ENCODE measurements at regions not wholly inside any gene's neighbourhood (a gene's known extent, or its start where the extent isn't known, plus 50 kb on each side); places are given as distances from the start of the nearest gene placed in this dataset.

- Histone ChIP-seq H3K9me3 (ENCODE audit: control insufficient read depth, insufficient read depth, low read depth, low read length) (peaks cover 3% of the 10 kb centered on the region; the same call in 1 of the 2 replicates), H3K4me3 (ENCODE audit: low read depth, low read length) (no peak overlapping the region), H3K27me3 (ENCODE audit: control insufficient read depth, insufficient read depth, low read length) (no peaks in the 10 kb centered on the region), H3K9ac (ENCODE audit: low read length) (no peak overlapping the region), H3K4me1 (ENCODE audit: control insufficient read depth, insufficient read depth, low read length) (no peaks in the 10 kb centered on the region; the same call in 1 of the 2 replicates), H3K36me3 (ENCODE audit: control insufficient read depth, insufficient read depth, low read length) (no peaks in the 10 kb centered on the region), H3K27ac (ENCODE audit: low read depth, low read length) (no peak overlapping the region)
These were observed 103.7 kb upstream of the MAX start for GRCh38 chr14:65206078-65206447.

DNA sequence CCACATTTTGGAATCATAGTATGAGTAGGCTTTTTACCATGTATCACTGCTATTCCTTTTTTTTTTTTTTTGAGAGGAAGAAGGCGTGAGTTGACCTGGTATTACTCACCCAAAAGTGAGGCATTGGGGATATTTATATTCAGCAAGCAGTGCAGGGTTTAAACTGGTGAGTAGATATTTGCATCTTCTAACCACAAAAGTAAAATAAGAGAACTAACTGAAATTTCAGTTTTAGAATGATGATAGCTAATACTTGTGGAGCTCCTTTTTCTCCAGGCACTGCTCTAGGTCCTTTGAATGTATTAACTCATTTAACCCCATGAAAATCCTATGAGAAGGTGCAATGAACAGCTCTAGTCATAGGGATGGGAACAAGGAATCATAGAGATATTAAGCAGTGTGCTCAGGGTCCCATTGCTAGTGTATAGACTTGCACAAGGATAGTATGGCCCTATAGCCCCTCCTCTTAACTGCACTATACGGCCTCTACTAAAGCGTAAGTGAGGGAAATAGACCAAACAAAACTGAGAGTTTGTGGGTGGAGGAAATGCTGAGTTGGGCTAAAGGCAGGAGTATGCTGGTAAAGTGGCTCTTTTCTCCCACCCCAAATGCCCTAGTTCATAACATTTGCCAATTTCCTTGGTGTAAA is 104.3 kb upstream of the MAX start:
- no peaks in the 10 kb centered on the region; the same call in 1 of the 2 replicates for H3K4me1 ChIP-seq (ENCODE audit: control insufficient read depth, insufficient read depth, low read length)
- no peak overlapping the region for H3K27ac ChIP-seq (ENCODE audit: low read depth, low read length)
- H3K9ac ChIP-seq (ENCODE audit: low read length), result no peak overlapping the region

GRCh38 chr14:65208548-65208947 is 106.2 kb upstream of the MAX start:
- Histone ChIP-seq H3K4me1 (ENCODE audit: control insufficient read depth, insufficient read depth, low read length) (no peaks in the 10 kb centered on the region; the same call in 1 of the 2 replicates), H3K27ac (ENCODE audit: low read depth, low read length) (no peak overlapping the region), H3K4me3 (ENCODE audit: low read depth, low read length) (no peak overlapping the region)

More for the DNA sequence above, 104.3 kb upstream of the MAX start:
- Histone ChIP-seq H3K27me3 (ENCODE audit: control insufficient read depth, insufficient read depth, low read length) (no peaks in the 10 kb centered on the region), H3K4me3 (ENCODE audit: low read depth, low read length) (no peak overlapping the region), H3K36me3 (ENCODE audit: control insufficient read depth, insufficient read depth, low read length) (no peaks in the 10 kb centered on the region), H3K9me3 (ENCODE audit: control insufficient read depth, insufficient read depth, low read depth, low read length) (peaks cover 3% of the 10 kb centered on the region; the same call in 1 of the 2 replicates)

DNA sequence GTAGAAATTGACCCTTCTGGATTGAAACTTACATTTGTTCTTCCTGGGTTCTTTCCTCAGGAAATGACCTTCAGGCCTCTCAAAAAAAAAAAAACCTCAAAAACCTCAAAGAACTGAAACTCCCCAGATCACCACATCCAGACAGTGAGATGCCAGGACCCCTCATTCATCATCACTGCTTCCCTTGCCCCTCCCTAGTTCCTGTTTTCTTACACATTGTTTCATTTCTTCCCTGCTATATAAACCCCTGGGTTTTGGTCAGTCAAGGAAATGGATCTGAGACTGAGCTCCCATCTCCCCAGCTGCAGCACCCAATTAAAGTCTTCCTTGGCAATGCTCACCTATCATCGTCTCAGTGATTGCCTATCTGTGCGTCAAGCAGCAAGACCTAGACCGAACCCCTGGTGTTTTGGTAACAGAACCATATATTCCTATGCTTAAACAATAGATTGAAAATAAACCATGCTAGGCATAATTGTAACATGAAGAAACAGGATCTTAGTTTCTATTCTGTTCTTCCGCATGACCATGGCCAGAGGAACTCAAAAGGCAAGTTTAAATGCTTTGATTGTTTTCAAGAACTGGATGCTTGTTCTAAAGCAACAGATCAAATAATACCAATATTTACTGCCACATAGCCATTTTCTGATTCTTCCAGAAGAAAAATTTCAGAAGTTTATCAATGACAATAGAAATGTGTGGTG is 108.0 kb upstream of the MAX start:
- Histone ChIP-seq H3K9me3 (ENCODE audit: control insufficient read depth, insufficient read depth, low read depth, low read length) (no peaks in the 10 kb centered on the region), H3K4me1 (ENCODE audit: control insufficient read depth, insufficient read depth, low read length) (no peaks in the 10 kb centered on the region; the same call in 1 of the 2 replicates), H3K36me3 (ENCODE audit: control insufficient read depth, insufficient read depth, low read length) (no peaks in the 10 kb centered on the region), H3K27ac (ENCODE audit: low read depth, low read length) (no peak overlapping the region), H3K4me3 (ENCODE audit: low read depth, low read length) (no peak overlapping the region), H3K27me3 (ENCODE audit: control insufficient read depth, insufficient read depth, low read length) (no peaks in the 10 kb centered on the region), H3K9ac (ENCODE audit: low read length) (no peak overlapping the region)

More at GRCh38 chr14:65208548-65208947, 106.2 kb upstream of the MAX start:
- H3K9ac ChIP-seq (ENCODE audit: low read length), result no peak overlapping the region
- H3K27me3 ChIP-seq (ENCODE audit: control insufficient read depth, insufficient read depth, low read length), result no peaks in the 10 kb centered on the region
- H3K36me3 ChIP-seq (ENCODE audit: control insufficient read depth, insufficient read depth, low read length), result no peaks in the 10 kb centered on the region
- no peaks in the 10 kb centered on the region for H3K9me3 ChIP-seq (ENCODE audit: control insufficient read depth, insufficient read depth, low read depth, low read length)

DNA sequence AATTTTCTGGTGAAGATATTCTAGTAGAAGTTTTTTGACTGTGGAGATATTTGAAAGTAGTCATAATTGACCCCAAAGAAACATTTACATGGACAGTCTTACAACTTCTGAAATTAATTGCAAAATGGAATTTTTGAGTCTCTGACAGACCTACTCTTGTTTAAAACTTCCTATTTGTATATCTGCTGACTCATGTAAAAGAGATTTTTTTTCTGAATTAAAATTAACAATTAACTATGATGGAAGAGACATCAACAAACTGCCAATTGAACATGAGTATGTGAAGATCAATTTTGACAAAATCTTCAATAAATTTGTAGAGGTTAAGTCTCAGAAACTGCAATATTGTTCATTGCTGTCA is 108.5 kb upstream of the MAX start:
- Histone ChIP-seq H3K4me3 (ENCODE audit: low read depth, low read length) (no peak overlapping the region), H3K4me1 (ENCODE audit: control insufficient read depth, insufficient read depth, low read length) (no peaks in the 10 kb centered on the region; the same call in 1 of the 2 replicates), H3K9ac (ENCODE audit: low read length) (no peak overlapping the region), H3K27ac (ENCODE audit: low read depth, low read length) (no peak overlapping the region), H3K36me3 (ENCODE audit: control insufficient read depth, insufficient read depth, low read length) (no peaks in the 10 kb centered on the region), H3K9me3 (ENCODE audit: control insufficient read depth, insufficient read depth, low read depth, low read length) (no peaks in the 10 kb centered on the region), H3K27me3 (ENCODE audit: control insufficient read depth, insufficient read depth, low read length) (no peaks in the 10 kb centered on the region)

- Histone ChIP-seq H3K27me3 (ENCODE audit: control insufficient read depth, insufficient read depth, low read length) (no peaks in the 10 kb centered on the region), H3K9ac (ENCODE audit: low read length) (no peak overlapping the region), H3K27ac (ENCODE audit: low read depth, low read length) (no peak overlapping the region)
These were observed 109.1 kb upstream of the MAX start for GRCh38 chr14:65211341-65211987.

GRCh38 chr14:65213316-65213715 is 111.0 kb upstream of the MAX start:
- Histone ChIP-seq H3K9ac (ENCODE audit: low read length) (no peak overlapping the region), H3K9me3 (ENCODE audit: control insufficient read depth, insufficient read depth, low read depth, low read length) (no peaks in the 10 kb centered on the region), H3K27me3 (ENCODE audit: control insufficient read depth, insufficient read depth, low read length) (no peaks in the 10 kb centered on the region), H3K27ac (ENCODE audit: low read depth, low read length) (no peak overlapping the region), H3K36me3 (ENCODE audit: control insufficient read depth, insufficient read depth, low read length) (no peaks in the 10 kb centered on the region), H3K4me3 (ENCODE audit: low read depth, low read length) (no peak overlapping the region), H3K4me1 (ENCODE audit: control insufficient read depth, insufficient read depth, low read length) (no peaks in the 10 kb centered on the region; the same call in 1 of the 2 replicates)

More at GRCh38 chr14:65211341-65211987, 109.1 kb upstream of the MAX start:
- Histone ChIP-seq H3K9me3 (ENCODE audit: control insufficient read depth, insufficient read depth, low read depth, low read length) (no peaks in the 10 kb centered on the region), H3K4me1 (ENCODE audit: control insufficient read depth, insufficient read depth, low read length) (no peaks in the 10 kb centered on the region; the same call in 1 of the 2 replicates), H3K36me3 (ENCODE audit: control insufficient read depth, insufficient read depth, low read length) (no peaks in the 10 kb centered on the region), H3K4me3 (ENCODE audit: low read depth, low read length) (no peak overlapping the region)

DNA sequence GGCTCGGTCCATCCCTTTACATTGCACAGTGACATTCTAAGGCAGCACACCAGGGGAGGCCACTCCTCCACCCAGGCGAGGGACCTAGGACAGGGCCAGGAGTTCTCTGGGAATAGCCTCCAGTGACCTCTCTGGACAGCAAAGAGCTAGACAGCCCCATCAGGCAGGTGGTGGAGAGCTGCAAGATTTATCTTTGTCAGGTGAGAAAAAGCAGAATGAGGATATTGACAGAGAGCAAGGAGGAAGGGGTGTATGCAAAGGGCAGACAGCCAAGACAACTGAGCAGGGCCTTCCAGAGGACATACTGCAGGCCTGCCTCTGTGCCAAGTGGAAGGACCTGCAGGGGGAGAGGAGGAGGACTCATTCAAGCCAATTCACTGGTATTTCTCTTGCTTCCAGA is 112.4 kb upstream of the MAX start:
- Histone ChIP-seq H3K9me3 (ENCODE audit: control insufficient read depth, insufficient read depth, low read depth, low read length) (no peaks in the 10 kb centered on the region), H3K4me1 (ENCODE audit: control insufficient read depth, insufficient read depth, low read length) (no peaks in the 10 kb centered on the region; the same call in 1 of the 2 replicates), H3K4me3 (ENCODE audit: low read depth, low read length) (no peak overlapping the region), H3K27me3 (ENCODE audit: control insufficient read depth, insufficient read depth, low read length) (no peaks in the 10 kb centered on the region), H3K36me3 (ENCODE audit: control insufficient read depth, insufficient read depth, low read length) (no peaks in the 10 kb centered on the region), H3K27ac (ENCODE audit: low read depth, low read length) (no peak overlapping the region), H3K9ac (ENCODE audit: low read length) (no peak overlapping the region)

DNA sequence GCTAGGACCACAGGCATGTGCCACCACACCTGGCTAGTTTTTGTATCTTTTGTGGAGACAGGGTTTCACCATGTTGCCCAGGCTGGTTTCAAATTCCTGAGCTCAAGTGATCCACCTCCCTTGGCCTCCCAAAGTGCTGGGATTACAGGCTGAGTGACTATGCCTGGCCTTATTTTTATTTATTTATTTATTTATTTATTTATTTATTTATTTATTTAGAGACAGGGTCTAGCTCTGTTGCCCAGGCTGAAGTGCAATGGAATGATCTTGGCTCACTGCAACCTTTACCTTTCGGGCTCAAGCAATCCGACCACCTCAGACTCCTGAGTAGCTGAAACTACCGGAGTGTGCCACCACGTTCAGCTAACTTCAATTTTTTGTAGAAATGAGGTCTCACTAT is 117.0 kb upstream of the MAX start:
- no peaks in the 10 kb centered on the region for H3K9me3 ChIP-seq (ENCODE audit: control insufficient read depth, insufficient read depth, low read depth, low read length)
- H3K36me3 ChIP-seq (ENCODE audit: control insufficient read depth, insufficient read depth, low read length), result no peaks in the 10 kb centered on the region
- H3K27me3 ChIP-seq (ENCODE audit: control insufficient read depth, insufficient read depth, low read length), result no peaks in the 10 kb centered on the region
- H3K4me1 ChIP-seq (ENCODE audit: control insufficient read depth, insufficient read depth, low read length), result peaks cover 9% of the 10 kb centered on the region; the same call in 1 of the 2 replicates
- no peak overlapping the region for H3K27ac ChIP-seq (ENCODE audit: low read depth, low read length)
- no peak overlapping the region for H3K4me3 ChIP-seq (ENCODE audit: low read depth, low read length)
- H3K9ac ChIP-seq (ENCODE audit: low read length), result no peak overlapping the region

DNA sequence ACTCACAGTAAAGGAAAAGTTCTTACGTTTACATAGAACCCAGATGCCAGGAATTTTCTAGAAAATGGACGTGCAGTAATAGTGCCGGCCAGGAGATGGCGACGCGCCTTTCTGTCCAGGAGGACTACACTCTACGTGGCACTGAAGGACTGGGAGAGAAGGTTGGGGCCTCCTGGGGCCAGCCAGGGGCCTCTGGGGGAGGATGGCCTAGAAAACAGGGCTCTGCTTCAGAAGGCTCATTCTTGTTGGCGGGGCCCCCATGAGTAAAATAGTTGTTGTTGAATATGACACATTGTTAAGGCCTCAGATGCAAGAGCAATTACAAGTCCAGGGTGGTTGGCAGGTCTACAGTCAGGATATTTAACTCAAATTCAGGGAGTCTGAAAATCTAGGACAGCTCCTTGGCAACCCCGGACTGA is 120.1 kb upstream of the MAX start:
- Histone ChIP-seq H3K9me3 (ENCODE audit: control insufficient read depth, insufficient read depth, low read depth, low read length) (no peaks in the 10 kb centered on the region), H3K4me3 (ENCODE audit: low read depth, low read length) (no peak overlapping the region), H3K27ac (ENCODE audit: low read depth, low read length) (no peak overlapping the region), H3K27me3 (ENCODE audit: control insufficient read depth, insufficient read depth, low read length) (no peaks in the 10 kb centered on the region), H3K36me3 (ENCODE audit: control insufficient read depth, insufficient read depth, low read length) (no peaks in the 10 kb centered on the region), H3K9ac (ENCODE audit: low read length) (no peak overlapping the region), H3K4me1 (ENCODE audit: control insufficient read depth, insufficient read depth, low read length) (peaks cover 35% of the 10 kb centered on the region)

GRCh38 chr14:65223636-65224035 is 121.3 kb upstream of the MAX start:
- Histone ChIP-seq H3K27me3 (ENCODE audit: control insufficient read depth, insufficient read depth, low read length) (no peaks in the 10 kb centered on the region), H3K9ac (ENCODE audit: low read length) (no peak overlapping the region), H3K36me3 (ENCODE audit: control insufficient read depth, insufficient read depth, low read length) (no peaks in the 10 kb centered on the region), H3K9me3 (ENCODE audit: control insufficient read depth, insufficient read depth, low read depth, low read length) (no peaks in the 10 kb centered on the region), H3K4me3 (ENCODE audit: low read depth, low read length) (no peak overlapping the region), H3K4me1 (ENCODE audit: control insufficient read depth, insufficient read depth, low read length) (peaks cover 35% of the 10 kb centered on the region), H3K27ac (ENCODE audit: low read depth, low read length) (no peak overlapping the region)

Data from HUES6 (cell line).